HTR-8/SVneo (cell line): ENCODE measurements at regions not wholly inside any gene's neighbourhood (a gene's known extent, or its start where the extent isn't known, plus 50 kb on each side); places are given as distances from the start of the nearest gene placed in this dataset.
A peak's percentile ranks its signal among the peaks of the same experiment; 100 is the strongest.

Experiments
- DNase-seq: peaks from one replicate; pipeline ENCODE4 v3.0.0; 2011; ENCODE audit warnings: low spot score, mixed read lengths; ENCODE audit not compliant: insufficient read length
- FAIRE-seq: peaks from 2 replicates; lab custom pipeline; 2011; peaks lifted over from hg19 to GRCh38; lab: Jason Lieb, UNC

DNA sequence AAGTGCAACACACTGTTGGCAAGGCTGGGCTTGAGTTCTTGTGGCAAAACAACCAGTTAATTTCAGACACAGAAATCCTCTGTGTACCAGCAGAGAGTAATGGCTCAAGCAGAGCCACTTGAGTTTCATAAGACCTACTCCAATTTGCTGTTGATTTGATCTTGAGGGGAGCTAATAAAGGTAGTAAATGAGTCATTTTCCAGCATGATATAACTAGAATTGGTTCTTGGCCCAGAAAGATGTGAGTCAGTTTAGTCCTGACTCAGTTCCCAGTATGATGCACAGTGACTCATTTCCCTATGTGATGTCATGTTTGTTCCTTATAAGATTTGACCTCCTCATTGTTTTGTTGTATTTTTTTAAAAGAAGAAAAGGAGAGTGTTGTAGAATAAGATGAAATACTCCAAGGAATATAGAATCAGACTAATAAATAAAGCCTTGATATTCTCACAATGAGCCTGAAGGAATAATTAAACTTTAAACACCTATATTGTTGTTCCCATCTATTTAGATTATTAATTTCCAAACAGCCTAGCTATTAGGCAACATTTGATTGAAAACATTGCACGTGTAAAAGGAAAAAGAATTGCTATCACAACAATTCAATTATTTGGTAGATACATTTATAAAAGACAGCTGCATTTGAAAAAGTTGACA is 186.2 kb downstream of the REEP3 start:
- FAIRE-seq (no peak), DNase-seq (peak; percentile 84)

DNA sequence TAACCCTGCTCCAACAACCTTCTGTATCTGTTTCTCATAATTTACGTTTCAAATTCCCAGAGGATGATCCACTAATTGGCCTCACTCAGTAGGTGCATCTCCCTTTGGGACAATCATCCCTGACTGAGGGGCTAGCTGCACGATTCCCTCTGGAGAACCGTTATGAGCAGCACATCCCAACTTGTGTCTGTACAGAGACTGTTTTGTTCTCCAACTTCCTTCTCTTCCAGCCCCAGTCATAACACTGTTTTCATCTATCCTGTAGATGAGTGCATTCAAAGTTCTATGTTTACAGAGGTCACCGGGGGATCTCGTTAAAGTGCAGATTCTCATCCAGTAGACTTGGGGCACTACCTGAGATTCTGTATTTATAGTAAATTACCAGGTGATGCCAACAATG is 187.2 kb downstream of the REEP3 start:
- FAIRE-seq (no peak), DNase-seq (no peak)

DNA sequence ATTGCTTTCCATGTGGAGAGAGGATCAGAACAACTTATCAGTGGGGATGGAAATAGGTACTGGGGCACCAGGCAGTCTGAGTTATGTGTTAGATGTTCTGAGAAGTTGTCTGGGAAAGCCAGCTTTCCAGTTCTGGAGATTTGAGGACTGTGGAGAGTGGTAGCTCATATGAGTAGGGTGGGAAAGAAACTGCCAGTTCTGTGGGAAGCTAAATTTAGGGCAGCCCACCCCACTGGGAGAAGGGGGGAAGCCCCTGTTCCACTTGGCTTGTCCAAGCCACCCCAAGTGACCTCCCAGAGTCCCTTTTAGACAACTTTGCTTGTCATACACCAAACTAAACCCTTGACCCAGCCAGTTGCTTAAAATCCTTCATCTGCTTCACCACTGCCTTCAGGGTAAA is 189.5 kb downstream of the REEP3 start:
- DNase-seq (no peak), FAIRE-seq (no peak)

DNA sequence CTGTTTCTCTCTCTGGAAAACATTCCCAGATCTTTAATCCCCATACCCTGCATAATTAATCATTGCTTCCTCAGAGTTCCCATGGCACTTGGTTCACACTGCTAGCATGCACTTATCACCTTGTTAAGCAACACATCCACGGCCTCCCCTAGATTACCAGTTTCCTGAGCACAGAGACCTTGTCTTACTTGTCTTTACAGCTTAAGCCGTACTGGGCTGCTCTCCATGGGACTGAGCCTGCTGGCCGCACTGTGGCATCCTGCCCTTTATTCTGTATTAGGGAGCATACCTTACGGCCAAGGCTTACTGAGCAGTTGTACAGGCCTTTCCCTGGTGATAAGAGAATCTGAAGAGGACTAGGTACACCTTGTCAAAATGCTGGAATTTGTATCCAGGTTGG is 190.2 kb downstream of the REEP3 start:
- FAIRE-seq (no peak), DNase-seq (no peak)

DNA sequence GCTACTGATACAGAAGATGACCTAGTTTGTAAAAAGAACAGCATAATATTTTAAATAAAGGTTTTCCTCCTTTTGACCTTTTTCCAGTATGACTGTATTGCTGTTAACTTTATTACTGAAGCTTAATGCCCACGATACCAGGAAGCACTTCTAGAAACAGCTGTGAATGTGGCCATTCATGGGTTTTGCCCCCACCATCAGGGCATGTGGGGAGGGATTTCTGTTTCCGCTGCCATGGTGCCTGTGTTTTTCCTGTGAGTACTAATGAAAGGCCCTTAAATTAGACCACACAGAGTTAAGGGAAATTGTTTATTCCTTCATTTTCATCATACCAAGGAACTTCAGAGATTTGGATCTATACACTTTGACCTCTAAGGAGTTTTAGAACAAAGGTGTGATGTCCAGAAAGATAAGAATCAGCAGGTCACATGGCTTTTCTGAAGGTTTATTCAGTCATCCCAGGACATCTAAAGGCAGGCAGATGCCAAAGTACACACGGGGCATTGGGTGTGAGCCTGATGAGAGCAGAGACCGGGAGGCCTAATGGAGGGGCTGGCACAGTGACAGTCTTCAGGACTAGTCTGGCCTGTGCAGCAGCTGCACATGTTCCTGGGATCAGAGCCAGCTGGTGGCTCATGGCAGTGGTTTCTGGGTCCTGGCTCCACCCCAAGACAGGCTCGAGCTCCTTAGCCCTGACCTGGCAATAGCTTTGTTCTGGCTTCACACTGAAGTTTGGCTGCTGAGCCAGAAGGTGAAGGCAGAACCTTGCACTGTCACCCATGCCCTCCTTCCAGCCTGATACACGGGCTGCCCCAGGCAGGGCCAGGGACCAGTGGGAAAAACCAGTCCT is 190.9 kb downstream of the REEP3 start:
- DNase-seq, result peak; percentile 63

DNA sequence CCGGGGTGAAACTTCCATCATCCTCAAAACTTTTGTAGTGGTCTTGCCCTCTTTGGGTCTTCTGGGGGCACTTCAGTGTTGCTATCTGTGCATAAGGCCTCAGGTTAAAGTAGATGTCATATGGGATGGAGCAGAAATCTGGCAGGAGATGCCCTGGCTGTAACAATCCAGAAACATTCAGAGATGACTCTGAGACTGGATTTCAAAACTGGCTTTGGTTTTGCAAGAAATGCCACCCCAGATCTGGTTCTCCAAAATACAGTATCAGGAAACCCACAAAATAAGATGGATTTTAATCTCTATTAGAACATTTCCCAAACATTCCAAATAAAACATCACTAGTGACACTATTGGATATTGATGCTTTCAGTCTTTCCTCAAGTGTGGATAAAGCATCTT is 191.5 kb downstream of the REEP3 start:
- FAIRE-seq, result no peak

More for the DNA sequence above, 190.9 kb downstream of the REEP3 start:
- no peak for FAIRE-seq

DNA sequence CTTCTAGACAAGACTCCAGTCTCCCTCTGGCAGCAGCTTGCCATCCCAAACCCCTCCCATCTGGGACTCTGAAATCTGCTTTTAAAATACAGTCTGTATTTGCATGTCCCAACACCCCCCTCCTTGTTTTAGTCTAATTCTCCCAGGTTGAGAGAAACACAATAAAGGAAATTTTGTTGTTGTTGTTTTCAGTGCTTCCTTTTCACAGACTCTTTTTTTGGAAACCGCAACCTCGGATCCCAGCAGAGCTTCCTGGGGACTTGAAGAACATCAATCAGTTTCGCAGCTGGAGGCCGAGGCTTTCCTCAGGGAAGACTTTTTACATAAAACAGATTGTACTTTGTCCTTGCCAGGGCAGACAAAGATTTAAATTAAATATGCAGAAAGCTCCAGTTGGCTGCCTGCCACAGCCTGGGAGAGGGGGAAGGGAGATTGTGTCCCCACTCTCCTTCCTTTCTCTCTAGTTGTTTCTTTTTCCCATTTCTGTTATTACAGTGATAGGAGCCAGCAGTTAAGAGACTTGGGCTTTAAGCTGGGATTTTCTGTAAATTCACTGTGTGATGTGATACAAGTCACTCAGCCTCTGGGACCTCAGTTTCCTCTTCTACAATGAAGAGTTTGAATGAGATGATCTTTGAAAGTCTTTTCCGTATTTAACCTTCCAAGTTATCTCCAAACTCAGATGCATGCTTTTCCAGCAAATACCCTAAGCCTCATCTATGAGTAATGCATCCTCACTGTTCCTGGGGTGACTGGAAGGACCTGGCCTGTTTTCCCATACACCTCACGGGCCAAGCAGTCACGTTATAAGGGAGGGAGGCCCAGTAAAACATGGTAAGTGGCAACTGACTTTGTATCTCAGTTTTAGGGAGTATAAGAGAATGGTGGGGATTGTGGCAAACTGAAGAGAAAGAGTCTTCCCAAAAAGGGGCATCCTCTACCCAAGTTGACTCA is 192.3 kb downstream of the REEP3 start:
- DNase-seq (no peak), FAIRE-seq (no peak)

More for the DNA sequence above, 191.5 kb downstream of the REEP3 start:
- no peak for DNase-seq

DNA sequence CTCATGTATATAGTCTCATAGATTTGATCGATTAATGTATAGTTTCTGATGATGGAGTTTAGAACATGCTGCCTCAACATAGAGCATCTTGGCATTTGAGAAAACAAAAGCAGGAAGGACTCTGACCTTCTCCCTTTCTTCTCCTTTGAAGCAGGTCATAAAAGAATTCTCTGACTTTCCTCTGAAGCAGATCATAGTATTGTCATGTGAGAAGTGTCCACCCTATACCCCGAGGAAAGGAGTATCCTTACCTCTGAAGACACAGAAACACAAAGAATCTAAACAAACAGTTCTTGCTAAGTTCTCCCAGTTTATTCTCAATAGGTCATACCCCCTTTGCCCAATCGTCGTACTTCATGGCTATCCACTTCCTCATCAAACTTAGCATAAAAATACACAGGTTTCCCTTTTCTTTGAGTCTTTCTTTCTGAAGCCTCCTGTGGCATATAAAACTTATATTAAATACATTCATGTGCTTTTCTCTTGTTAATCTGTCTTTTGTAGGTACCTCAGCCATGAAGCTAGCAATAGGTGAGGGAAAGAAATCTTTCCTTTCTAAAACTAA is 194.9 kb downstream of the REEP3 start:
- DNase-seq (no peak), FAIRE-seq (no peak)

DNA sequence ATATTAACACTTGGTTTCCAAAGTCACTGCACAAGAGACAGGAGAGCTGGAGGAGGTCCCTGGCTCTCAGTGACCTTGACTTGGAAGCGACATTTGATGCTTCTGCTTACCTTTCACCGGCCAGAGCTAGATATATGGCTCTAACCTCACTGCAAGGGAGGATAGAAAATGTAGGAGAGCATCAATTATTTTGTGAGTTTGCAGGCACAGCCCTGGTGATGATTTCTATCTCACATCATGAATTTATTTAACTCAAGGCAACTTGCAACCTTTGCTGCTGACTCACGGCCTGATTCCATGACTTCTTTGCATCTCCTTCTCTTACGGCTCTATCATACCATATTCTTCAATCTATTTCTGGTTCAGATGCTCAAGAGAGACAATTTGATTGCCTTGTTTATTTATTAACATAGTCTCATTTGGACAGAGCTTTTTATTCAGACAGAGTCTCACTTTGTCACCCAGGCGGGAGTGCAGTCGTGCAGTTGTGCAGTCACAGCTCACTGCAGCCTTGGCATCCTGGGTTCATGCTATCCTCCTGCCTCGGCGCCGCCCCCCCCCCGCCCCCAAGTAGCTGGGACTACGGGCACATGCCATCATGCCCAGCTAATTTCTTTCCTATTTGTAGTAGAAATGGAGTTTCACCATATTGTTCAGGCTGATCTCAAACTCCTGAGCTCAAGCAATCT is 196.0 kb downstream of the REEP3 start:
- FAIRE-seq, result no peak

DNA sequence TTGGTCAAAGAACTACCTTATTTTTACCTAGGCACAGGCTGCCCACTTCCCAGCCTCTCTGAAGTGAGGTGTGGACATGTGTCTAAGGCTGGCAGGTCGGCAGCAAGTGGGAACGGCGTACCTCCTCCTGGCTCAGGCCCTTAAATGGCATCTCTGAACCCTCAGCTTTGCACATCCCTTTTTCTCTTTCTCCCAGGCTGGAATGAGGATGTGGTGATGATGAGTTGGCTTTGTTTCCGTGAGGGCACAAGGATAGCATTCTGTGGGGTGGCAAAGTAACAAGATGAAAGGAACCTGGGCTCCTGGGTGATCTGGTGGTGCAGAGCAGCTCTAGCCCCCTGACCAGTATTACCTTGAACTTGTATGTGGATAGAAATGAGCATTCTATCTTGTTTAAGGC is 196.8 kb downstream of the REEP3 start:
- no peak for FAIRE-seq
- no peak for DNase-seq

More for the DNA sequence above, 196.0 kb downstream of the REEP3 start:
- DNase-seq, result no peak

DNA sequence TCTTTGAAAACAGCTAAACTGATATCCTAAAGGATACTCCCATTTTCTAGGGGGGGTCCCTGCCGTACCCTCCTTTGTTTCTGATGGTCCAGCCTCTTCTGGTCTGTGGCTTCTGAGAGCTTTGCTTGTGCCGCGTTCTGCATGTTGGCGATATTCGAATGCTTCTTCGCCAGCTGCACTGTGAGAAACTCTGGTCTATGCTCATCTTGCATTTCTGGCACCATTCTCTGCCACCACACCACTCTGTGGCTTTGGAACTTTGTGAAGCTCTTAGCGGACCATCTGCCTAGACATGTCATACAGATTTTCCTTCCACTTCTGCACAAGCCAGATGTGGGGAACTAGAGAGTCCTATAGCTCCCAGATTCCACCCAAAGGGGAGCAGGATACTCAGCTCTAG is 197.2 kb downstream of the REEP3 start:
- no peak for DNase-seq
- no peak for FAIRE-seq

DNA sequence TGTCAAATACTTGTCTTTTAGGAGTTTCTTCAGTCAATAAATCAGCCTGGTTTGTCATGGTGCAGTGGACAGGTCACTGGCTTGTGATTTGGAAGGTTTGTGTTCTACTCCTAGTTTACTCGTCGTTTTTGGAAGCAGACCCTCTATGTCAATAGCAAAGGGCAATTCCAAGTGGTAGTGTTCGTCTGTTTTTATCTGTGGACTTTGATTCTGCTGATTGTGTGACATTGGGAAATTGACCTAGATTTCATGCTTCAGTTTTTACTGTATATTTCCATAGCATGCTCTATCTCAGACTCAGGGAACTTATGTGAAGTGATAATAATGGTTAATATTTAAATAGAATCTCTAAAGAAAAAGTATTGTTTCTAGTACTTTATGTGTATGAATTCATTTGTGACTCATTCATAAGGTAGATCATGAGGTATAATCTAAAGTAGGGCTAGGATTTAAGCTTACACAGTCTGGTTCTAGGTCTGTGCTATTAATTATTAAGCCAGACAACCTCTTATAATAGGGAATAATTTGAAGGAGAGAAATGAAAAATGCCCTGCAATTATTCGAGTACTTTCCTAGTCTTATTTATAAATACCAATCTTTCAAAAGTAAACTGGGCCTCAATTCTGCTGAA is 198.1 kb downstream of the REEP3 start:
- no peak for DNase-seq
- no peak for FAIRE-seq

DNA sequence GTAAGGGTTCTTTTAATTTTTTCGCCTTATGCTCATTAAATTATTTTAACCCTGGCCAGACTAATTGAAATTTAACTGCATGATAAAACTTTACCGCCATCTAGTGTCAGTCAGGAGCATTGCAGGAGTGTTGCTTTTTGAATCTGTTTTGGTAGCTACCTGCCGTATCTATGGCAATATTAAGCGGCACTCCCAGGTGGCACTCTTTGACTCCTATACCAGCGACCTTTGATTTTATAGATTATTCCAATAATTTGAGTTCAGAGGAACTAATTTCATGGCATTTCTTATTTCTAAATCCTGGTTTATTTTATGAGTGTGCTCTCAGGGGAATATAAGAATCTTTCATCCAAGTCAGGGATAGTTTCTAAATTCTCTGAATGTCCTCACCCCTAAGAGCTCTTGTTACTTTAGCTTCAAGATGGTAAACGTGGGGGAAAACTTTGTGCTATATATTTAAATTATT is 198.9 kb downstream of the REEP3 start:
- FAIRE-seq, result no peak
- DNase-seq, result peak; percentile 27

DNA sequence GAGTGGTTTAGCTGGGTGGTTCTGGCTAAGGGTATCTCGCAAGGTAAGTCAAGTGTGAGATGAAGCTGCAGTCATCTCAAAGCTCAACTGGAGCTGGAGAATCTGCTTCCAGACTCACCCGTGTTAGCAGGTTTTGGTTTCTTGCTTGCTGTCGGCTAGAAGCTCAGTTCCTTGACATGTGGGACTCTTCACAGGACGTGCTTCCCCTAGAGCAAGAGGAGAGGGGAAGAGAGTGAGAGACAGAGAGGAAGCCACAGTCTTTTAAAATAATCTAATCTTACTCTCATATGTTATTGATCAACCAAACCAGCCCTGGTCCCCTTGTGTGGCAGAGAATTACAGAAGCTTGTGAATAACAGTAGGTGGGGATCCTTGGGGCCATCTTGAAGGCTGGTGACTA is 199.5 kb downstream of the REEP3 start:
- no peak for FAIRE-seq

DNA sequence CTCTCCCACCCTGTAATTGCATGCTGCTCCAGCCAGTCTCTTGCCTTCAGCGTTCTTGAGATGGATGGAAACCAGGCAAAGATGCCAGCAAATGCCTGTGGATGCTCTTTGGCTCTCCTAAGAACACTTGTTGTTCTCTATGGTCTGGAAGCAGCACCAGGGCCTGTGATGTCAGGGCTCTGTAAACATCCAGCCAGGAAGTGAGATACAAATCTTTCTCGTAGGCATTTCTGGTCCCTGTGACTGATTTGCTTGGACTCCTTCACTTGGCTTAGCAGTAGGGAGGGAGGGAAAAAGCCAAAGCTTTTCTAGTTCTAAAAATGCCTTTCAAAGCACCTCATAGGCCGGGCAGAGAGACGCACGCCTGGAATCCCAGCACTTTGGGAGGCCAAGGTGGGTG is 201.3 kb downstream of the REEP3 start:
- FAIRE-seq, result no peak
- DNase-seq, result no peak

More for the DNA sequence above, 199.5 kb downstream of the REEP3 start:
- DNase-seq, result no peak

DNA sequence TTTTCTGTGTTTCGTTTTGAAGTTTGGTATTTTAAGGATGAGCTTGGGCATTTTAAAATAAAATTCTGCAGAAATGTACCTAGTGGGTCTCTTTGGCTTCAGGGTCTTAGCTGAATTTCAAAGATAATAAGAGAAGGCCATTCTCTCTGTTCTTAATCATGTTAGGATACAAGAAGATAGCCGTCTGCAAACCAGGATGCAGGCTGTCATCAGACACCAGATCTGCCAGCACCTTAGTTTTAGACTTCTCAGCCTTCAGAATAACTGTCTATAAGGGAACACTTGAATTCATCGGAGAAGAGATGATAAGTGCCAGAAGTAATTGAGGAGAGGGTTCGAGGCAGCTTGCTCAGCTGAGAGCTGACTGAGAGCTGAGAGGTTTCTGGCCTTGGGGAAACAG is 202.1 kb downstream of the REEP3 start:
- DNase-seq (no peak), FAIRE-seq (no peak)

DNA sequence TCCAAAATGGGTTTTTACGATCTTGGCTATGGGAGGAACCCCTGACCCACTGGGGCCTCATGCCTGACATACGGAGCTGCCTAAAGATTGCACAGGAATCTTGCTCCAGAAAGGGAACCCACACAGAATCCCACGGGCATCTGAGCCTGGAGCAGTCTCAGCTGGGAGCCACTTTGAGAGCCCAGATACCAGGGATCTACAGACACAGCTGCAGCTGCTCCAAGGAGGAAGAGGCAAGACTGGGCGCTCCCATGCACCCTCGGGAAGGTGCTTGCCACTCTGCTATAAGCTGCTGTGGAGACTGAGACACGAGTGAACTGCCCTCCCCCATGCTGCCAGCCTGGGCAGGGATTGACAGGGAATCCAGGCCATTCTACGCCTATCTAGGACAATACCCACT is 202.5 kb downstream of the REEP3 start:
- FAIRE-seq, result no peak
- DNase-seq, result no peak

DNA sequence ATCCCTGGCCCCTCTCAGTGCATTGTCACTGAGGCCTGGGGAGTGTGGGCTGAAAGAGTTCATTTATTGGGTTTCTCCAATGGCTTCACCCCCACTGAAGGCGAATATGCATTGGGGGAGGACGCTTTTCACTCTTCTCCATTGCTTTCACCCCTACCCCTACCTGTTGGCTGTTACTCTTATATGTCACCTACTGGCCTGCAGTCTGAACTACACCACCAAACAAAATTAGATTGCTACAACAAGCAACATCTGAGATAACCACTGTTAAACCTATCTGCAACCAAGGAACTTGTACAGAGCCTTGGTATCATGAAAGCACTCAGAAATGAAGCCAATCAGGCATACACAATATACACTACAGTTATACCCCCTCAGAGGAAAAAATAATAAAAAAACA is 203.7 kb downstream of the REEP3 start:
- DNase-seq (no peak), FAIRE-seq (no peak)

DNA sequence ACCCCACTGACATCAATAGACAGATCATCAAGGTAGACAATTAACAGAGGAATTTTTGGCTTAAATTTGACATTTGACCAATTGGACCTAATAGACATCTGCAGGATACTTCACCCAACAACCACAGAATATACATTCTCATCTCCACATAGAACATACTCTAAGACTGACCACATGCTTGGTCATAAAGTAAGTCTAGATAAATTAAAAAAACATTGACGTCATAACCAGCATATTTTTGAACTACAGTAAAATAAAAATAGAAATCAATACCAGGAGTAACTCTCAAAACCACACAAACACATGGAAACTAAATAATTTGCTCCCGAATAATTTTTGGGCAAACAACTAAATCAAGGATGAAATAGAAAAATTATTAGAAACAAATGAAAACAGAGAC is 205.7 kb downstream of the REEP3 start:
- FAIRE-seq (no peak), DNase-seq (no peak)
